Ectodermal cell (in vitro differentiated cells): ENCODE measurements at regions not wholly inside any gene's neighbourhood (a gene's known extent, or its start where the extent isn't known, plus 50 kb on each side); places are given as distances from the start of the nearest gene placed in this dataset.

Source experiments
- H3K27ac ChIP-seq: 2 replicates; pipeline ENCODE4 v1.7.0; 2013; ENCODE audit warnings: mild to moderate bottlenecking, low read depth, low read length; ENCODE audit not compliant: insufficient read depth, poor library complexity, severe bottlenecking
- H3K27me3 ChIP-seq: 2 replicates; pipeline ENCODE4 v1.7.0; 2013; ENCODE audit warnings: mild to moderate bottlenecking, low read length; ENCODE audit not compliant: insufficient read depth, control insufficient read depth, poor library complexity, severe bottlenecking
- H3K36me3 ChIP-seq: one replicate; pipeline ENCODE4 v1.7.0; 2013; ENCODE audit warnings: low read length; ENCODE audit not compliant: control insufficient read depth, insufficient read depth
- H3K4me1 ChIP-seq: one replicate; pipeline ENCODE4 v1.7.0; 2013; ENCODE audit warnings: low read length; ENCODE audit not compliant: control insufficient read depth, insufficient read depth
- H3K4me3 ChIP-seq: 2 replicates; pipeline ENCODE4 v1.7.0; 2013; ENCODE audit warnings: low read depth, low read length, control low read depth; ENCODE audit not compliant: insufficient read depth
- H3K9me3 ChIP-seq: 2 replicates; pipeline ENCODE4 v1.7.0; 2013; ENCODE audit warnings: mild to moderate bottlenecking, low read length, moderate library complexity; ENCODE audit not compliant: control insufficient read depth
- WGBS, 2 experiments: methylation state at CpG; one replicate each; pipeline ENCODE4 v1.1.7; 2013; ENCODE audit warnings: missing lambda C conversion rate in 2 of 2; 5-methylcytosine and 5-hydroxymethylcytosine counted together

- Histone ChIP-seq H3K36me3 (no peaks in the 10 kb centered on the region), H3K27me3 (no peaks in the 10 kb centered on the region), H3K4me1 (peaks cover 18% of the 10 kb centered on the region), H3K4me3 (no peak overlapping the region), H3K9me3 (no peaks in the 10 kb centered on the region), H3K27ac (no peak overlapping the region)
- WGBS, 2 experiments = 94 to 96% methylated on average over 8 of the region's 8 CpGs
Observed at GRCh38 chr13:79226250-79226649, 179.8 kb downstream of the RBM26 start.

GRCh38 chr13:79225487-79226232 lies 180.4 kb downstream of the RBM26 start:
- H3K27me3 ChIP-seq = no peaks in the 10 kb centered on the region
- H3K4me3 ChIP-seq = no peak overlapping the region
- no peaks in the 10 kb centered on the region for H3K9me3 ChIP-seq
- no peaks in the 10 kb centered on the region for H3K36me3 ChIP-seq
- 91 to 93% methylated on average over 5 of the region's 5 CpGs for WGBS, 2 experiments
- peaks cover 18% of the 10 kb centered on the region for H3K4me1 ChIP-seq
- H3K27ac ChIP-seq = no peak overlapping the region

- peaks cover 18% of the 10 kb centered on the region for H3K4me1 ChIP-seq
- H3K27ac ChIP-seq = no peak overlapping the region
- H3K4me3 ChIP-seq = no peak overlapping the region
- H3K36me3 ChIP-seq = no peaks in the 10 kb centered on the region
- no peaks in the 10 kb centered on the region for H3K27me3 ChIP-seq
- WGBS, 2 experiments = 97 to 98% methylated on average over 4 of the region's 4 CpGs
- H3K9me3 ChIP-seq = no peaks in the 10 kb centered on the region
Observed at GRCh38 chr13:79222427-79223205, 183.4 kb downstream of the RBM26 start.

- H3K36me3 ChIP-seq = no peaks in the 10 kb centered on the region
- WGBS, 2 experiments = 91 to 94% methylated on average over 9 to 10 of the region's 10 CpGs
- H3K4me1 ChIP-seq = no peaks in the 10 kb centered on the region
- no peaks in the 10 kb centered on the region for H3K9me3 ChIP-seq
- no peak overlapping the region for H3K4me3 ChIP-seq
- H3K27me3 ChIP-seq = no peaks in the 10 kb centered on the region
- H3K27ac ChIP-seq = no peak overlapping the region
Observed at GRCh38 chr13:79212064-79212619, 193.9 kb downstream of the RBM26 start.

- WGBS, 2 experiments = 89 to 97% methylated on average over 1 of the region's 1 CpG
- H3K4me3 ChIP-seq = no peak overlapping the region
- no peaks in the 10 kb centered on the region for H3K4me1 ChIP-seq
- H3K27ac ChIP-seq = no peak overlapping the region
- H3K9me3 ChIP-seq = no peaks in the 10 kb centered on the region
- H3K36me3 ChIP-seq = no peaks in the 10 kb centered on the region
- no peaks in the 10 kb centered on the region for H3K27me3 ChIP-seq
Observed at GRCh38 chr13:79211377-79211776, 194.7 kb downstream of the RBM26 start.

GRCh38 chr13:79197933-79198332 lies 208.1 kb downstream of the RBM26 start:
- H3K4me3 ChIP-seq = no peak overlapping the region
- no peaks in the 10 kb centered on the region for H3K4me1 ChIP-seq
- WGBS, 2 experiments = 71 to 76% methylated on average over 2 of the region's 2 CpGs
- H3K27me3 ChIP-seq = no peaks in the 10 kb centered on the region
- H3K36me3 ChIP-seq = no peaks in the 10 kb centered on the region
- H3K9me3 ChIP-seq = no peaks in the 10 kb centered on the region
- no peak overlapping the region for H3K27ac ChIP-seq

GRCh38 chr13:79196843-79197242 lies 209.2 kb downstream of the RBM26 start:
- no peak overlapping the region for H3K4me3 ChIP-seq
- H3K9me3 ChIP-seq = no peaks in the 10 kb centered on the region
- no peaks in the 10 kb centered on the region for H3K36me3 ChIP-seq
- WGBS, 2 experiments = 91 to 92% methylated on average over 3 of the region's 3 CpGs
- H3K27ac ChIP-seq = no peak overlapping the region
- H3K27me3 ChIP-seq = no peaks in the 10 kb centered on the region
- no peaks in the 10 kb centered on the region for H3K4me1 ChIP-seq

GRCh38 chr13:79196366-79196765 lies 209.7 kb downstream of the RBM26 start:
- H3K4me3 ChIP-seq = no peak overlapping the region
- no peaks in the 10 kb centered on the region for H3K36me3 ChIP-seq
- WGBS, 2 experiments = 94 to 96% methylated on average over 2 to 3 of the region's 3 CpGs
- no peak overlapping the region for H3K27ac ChIP-seq
- H3K4me1 ChIP-seq = no peaks in the 10 kb centered on the region
- H3K9me3 ChIP-seq = no peaks in the 10 kb centered on the region
- no peaks in the 10 kb centered on the region for H3K27me3 ChIP-seq

GRCh38 chr13:79194727-79195126 lies 211.3 kb downstream of the RBM26 start:
- WGBS, 2 experiments = 90 to 98% methylated on average over 2 of the region's 2 CpGs
- no peak overlapping the region for H3K27ac ChIP-seq
- H3K27me3 ChIP-seq = no peaks in the 10 kb centered on the region
- H3K36me3 ChIP-seq = no peaks in the 10 kb centered on the region
- no peaks in the 10 kb centered on the region for H3K9me3 ChIP-seq
- H3K4me3 ChIP-seq = no peak overlapping the region
- H3K4me1 ChIP-seq = no peaks in the 10 kb centered on the region

- H3K9me3 ChIP-seq = no peaks in the 10 kb centered on the region
- no peaks in the 10 kb centered on the region for H3K4me1 ChIP-seq
- H3K27ac ChIP-seq = no peak overlapping the region
- H3K36me3 ChIP-seq = no peaks in the 10 kb centered on the region
- H3K27me3 ChIP-seq = no peaks in the 10 kb centered on the region
- no peak overlapping the region for H3K4me3 ChIP-seq
- whole genome bisulfite sequencing, 2 experiments = 95 to 96% methylated on average over 2 to 3 of the region's 3 CpGs
Observed at GRCh38 chr13:79194272-79194671, 211.8 kb downstream of the RBM26 start.
